HEK293T (cell line): ENCODE measurements at regions not wholly inside any gene's neighbourhood (a gene's known extent, or its start where the extent isn't known, plus 50 kb on each side); places are given as distances from the start of the nearest gene placed in this dataset.

Experiments used
- BHLHE40 ChIP-seq: fragments of 450-650 bp; IDR thresholded peaks from 2 replicates; pipeline ENCODE4 v1.6.1; 2016; ENCODE audit warnings: mild to moderate bottlenecking, moderate library complexity, borderline replicate concordance
- ELF4 ChIP-seq: fragments of 450-650 bp; IDR thresholded peaks from 2 replicates; pipeline ENCODE4 v1.6.1; 2017; ENCODE audit warnings: antibody characterized with exemption
- FOXA1 ChIP-seq: fragments of 450-650 bp; IDR thresholded peaks from 2 replicates; pipeline ENCODE4 v1.6.1; 2016; ENCODE audit warnings: mild to moderate bottlenecking
- FOXK2 ChIP-seq: fragments of 450-650 bp; IDR thresholded peaks from 2 replicates; pipeline ENCODE4 v1.6.1; 2016; ENCODE audit warnings: mild to moderate bottlenecking
- HDGF ChIP-seq: fragments of 450-650 bp; IDR thresholded peaks from 2 replicates; pipeline ENCODE4 v1.6.1; 2017; ENCODE audit warnings: antibody characterized with exemption, borderline replicate concordance
- L3MBTL2 ChIP-seq: fragments of 450-650 bp; conservative IDR thresholded peaks from 2 replicates; pipeline ENCODE4 v1.6.1; 2016; ENCODE audit warnings: mild to moderate bottlenecking
- LEF1 ChIP-seq: fragments of 450-650 bp; IDR thresholded peaks from 2 replicates; pipeline ENCODE4 v1.6.1; 2017; ENCODE audit warnings: mild to moderate bottlenecking, borderline replicate concordance
- NFRKB ChIP-seq: fragments of 450-650 bp; IDR thresholded peaks from 2 replicates; pipeline ENCODE4 v1.6.1; 2016; ENCODE audit warnings: mild to moderate bottlenecking, moderate library complexity
- PKNOX1 ChIP-seq: fragments of 450-650 bp; IDR thresholded peaks from 2 replicates; pipeline ENCODE4 v1.6.1; 2016
- SP1 ChIP-seq: fragments of 450-650 bp; IDR thresholded peaks from 2 replicates; pipeline ENCODE4 v1.6.1; 2017
- SUZ12 ChIP-seq: fragments of 450-650 bp; IDR thresholded peaks from 2 replicates; pipeline ENCODE4 v1.6.1; 2016; ENCODE audit warnings: mild to moderate bottlenecking
- TARDBP ChIP-seq: fragments of 450-650 bp; IDR thresholded peaks from 2 replicates; pipeline ENCODE4 v1.6.1; 2016

GRCh38 chr15:39127925-39128617, 452.8 kb upstream of the THBS1 start:
- TF ChIP-seq FOXK2, result no peak
- no peak for TF ChIP-seq TARDBP
- no peak for TF ChIP-seq LEF1
- TF ChIP-seq PKNOX1, result no peak
- TF ChIP-seq L3MBTL2, result no peak
- TF ChIP-seq NFRKB, result no peak
- TF ChIP-seq HDGF, result no peak
- TF ChIP-seq BHLHE40, result no peak
- no peak for TF ChIP-seq SP1
- TF ChIP-seq SUZ12, result no peak
- TF ChIP-seq ELF4, result no peak
- TF ChIP-seq FOXA1, result no peak
